Stimulated activated CD8-positive, alpha-beta memory T cell treated with anti-CD3 and anti-CD28 coated beads, Interleukin-12 subunit alpha, Interleukin-12 subunit beta, amount 100 ng/mL, for 24 hours (primary cell): ENCODE measurements at regions not wholly inside any gene's neighbourhood (a gene's known extent, or its start where the extent isn't known, plus 50 kb on each side); places are given as distances from the start of the nearest gene placed in this dataset.
"Not testable (repeated sequence)": the region's sequence is repeated elsewhere in the genome, so short reads cannot be mapped to it uniquely, and the experiment has no call there.

ENCODE experiments used
- DNase-seq: peaks from one replicate; pipeline ENCODE4 v3.0.0-alpha.2; 2020; ENCODE audit errors: extremely low read depth

DNA sequence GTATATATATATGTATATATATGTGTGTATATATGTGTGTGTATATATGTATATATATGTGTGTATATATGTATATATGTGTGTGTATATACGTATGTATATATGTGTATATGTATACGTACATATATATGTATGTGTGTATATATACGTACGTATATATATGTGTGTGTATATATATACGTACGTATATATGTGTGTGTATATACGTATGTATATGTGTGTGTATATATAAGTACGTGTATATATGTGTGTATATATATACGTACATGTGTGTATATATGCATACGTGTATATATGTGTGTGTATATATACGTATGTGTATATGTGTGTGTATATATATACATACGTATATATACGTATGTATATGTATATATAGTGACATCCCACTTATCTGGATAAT lies 154.4 kb downstream of the CDRT15L2 start:
- no peak for DNase-seq

- DNase-seq = no peak
Observed at GRCh38 chr17:20735796-20736195, 156.3 kb downstream of the CDRT15L2 start.

DNA sequence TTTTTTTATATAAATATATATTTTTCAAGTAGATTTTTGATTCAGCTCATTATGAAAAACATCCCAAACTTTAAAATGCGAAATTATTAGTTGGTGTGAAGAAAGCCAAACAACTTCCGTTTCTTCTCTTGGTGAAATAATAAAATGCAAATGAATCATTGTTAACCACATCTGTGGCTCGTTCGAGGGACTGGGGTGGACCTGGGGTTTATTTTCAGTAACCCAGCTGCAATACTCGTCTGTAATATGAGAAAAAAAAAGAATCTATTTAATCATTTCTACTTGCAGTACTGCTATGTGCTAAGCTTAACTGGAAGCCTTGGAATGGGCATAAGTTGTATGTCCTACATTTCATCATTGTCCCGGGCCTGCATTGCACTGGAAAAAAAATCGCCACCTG lies 158.1 kb downstream of the CDRT15L2 start:
- DNase-seq = not testable (repeated sequence)

- DNase-seq = no peak
Observed at GRCh38 chr17:20771104-20771503, 191.6 kb downstream of the CDRT15L2 start.

GRCh38 chr17:20774472-20775135 lies 195.1 kb downstream of the CDRT15L2 start:
- DNase-seq = no peak

- no peak for DNase-seq
Observed at GRCh38 chr17:20775331-20775730, 195.8 kb downstream of the CDRT15L2 start.

DNA sequence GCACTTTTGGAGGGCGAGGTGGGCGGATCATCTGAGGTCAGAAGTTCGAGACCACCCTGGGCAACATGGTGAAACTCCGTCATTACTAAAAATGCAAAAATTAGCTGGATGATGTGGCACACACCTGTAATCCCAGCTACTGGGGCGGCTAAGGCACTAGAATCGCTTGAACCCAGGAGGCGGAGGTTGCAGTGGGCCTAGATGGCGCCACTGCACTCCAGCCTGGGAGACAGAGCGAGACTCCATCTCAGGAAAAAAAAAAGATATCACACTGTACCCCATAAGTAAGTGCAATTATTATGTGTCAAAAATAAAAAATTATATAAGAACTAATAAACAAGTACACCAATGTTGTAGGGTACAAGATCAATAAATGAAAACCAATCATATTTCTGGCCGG lies 200.0 kb downstream of the CDRT15L2 start:
- DNase-seq = no peak

- DNase-seq = no peak
Observed at GRCh38 chr17:20781260-20781659, 201.7 kb downstream of the CDRT15L2 start.

DNA sequence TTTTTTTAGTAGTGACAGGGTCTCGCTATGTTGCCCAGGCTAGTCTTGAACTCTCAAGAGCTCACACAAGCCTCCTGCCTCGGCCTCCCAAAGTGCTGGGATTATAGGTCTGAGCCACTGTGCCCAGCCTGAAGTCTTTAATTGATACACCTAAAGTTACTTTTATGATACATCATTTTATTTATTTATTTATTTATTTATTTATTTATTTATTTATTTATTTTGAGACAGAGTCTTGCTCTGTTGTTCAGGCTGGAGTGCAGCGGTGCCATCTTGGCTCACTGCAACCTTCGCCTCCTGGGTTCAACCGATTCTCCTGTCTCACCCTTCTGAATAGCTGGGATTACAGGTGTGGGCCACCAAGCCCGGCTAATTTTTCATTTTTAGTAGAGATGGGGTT lies 202.3 kb downstream of the CDRT15L2 start:
- not testable (repeated sequence) for DNase-seq

GRCh38 chr17:20783091-20783490 lies 203.6 kb downstream of the CDRT15L2 start:
- DNase-seq = no peak

DNA sequence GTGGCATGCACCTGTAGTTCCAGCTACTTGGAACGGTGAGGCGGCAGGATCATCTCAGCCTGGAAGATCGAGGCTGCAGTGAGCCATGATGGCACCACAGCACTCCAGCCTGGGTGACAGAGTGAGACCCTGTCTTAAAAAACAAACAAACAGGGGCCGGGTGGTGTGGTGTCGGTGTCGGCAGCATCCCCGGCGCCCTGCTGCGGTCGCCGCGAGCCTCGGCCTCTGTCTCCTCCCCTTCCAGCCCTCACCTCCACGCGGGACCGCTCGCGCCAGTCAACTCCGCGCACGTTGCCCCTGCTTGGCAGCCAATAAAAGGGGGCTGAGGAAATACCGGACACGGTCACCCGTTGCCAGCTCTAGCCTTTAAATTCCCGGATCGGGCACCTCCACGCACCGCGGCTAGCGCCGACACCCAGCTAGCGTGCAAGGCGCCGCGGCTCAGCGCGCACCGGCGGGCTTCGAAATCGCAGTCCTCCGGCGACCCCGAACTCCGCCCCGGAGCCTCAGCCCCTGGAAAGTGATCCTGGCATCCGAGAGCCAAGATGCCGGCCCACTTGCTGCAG lies 204.7 kb downstream of the CDRT15L2 start:
- no peak for DNase-seq

DNA sequence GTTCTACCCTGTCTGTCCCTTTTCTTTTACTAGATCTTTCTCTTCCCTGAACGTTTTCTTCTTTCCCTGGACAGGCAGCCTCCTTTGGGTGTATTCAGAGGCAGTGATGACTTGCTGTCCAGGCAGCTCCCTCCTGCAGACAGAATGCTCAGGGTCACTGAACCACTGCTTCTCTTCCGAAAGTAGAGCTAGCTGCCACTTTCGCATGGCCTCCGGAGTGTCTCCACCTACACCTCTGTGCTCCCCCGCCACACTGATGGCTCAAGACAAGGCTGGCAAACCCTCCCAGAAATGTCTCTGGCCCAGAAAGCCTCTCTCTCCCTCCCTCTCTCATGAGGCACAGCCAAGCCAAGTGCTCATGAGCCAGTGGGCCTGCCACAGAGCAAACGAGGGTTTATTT lies 207.8 kb downstream of the CDRT15L2 start:
- no peak for DNase-seq

DNA sequence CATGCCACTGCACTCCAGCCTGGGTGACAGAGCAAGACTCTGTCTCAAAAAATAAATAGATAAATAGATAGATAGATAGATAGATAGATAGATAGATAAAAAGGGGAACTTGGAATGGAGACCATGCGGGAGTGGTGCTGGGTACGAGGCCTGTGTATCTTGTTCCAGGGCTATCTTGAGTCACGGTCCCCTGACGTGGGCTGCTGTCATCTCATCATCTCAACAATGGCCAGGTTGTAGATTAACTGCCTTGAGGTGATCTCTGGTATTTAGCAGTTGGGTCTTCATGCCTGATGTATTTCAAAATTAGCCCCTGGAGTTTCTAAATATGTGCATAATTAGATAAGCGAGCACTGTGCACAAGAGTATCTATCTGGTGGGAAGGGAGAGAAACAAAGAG lies 212.1 kb downstream of the CDRT15L2 start:
- DNase-seq = no peak

DNA sequence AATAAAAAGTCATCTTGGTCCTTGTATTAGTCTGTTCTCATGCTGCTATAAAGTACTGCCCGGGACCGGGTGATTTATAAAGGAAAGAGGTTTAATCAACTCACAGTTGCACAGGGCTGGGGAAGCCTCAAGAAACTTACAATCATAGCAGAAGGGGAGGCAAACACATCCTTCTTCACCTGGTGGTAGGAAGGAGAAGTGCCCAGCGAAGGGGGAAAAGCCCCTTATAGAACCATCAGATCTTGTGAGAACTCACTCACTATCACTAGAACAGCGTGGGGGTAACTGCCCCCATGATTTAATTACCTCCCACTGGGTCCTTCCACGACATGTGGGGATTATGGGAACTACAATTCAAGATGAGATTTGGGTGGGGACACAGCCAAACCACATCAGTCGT lies 215.0 kb downstream of the CDRT15L2 start:
- not testable (repeated sequence) for DNase-seq

DNA sequence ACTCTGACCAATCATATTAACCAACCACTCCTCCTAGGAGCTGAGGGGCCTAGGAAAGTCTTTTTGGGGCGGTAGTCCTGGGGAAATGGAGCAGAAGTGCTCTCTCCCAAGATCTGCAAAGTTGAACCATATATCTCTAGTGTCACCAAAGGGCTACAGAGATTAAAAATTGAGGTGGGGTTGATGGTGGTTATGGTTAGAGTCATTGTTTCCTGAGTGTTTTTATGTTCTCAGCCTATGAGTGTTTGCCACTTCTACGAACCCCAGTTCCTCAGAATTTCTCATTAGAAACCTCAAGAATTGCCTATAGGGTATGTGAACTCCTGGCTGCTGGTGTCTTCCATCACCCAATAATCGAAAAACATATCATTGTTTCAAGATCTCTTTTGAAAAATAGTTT lies 217.8 kb downstream of the CDRT15L2 start:
- no peak for DNase-seq

- no peak for DNase-seq
Observed at GRCh38 chr17:20800146-20800545, 220.6 kb downstream of the CDRT15L2 start.

GRCh38 chr17:20805751-20806150 lies 226.2 kb downstream of the CDRT15L2 start:
- DNase-seq = no peak

GRCh38 chr17:20807566-20807965 lies 228.0 kb downstream of the CDRT15L2 start:
- DNase-seq = not testable (repeated sequence)

DNA sequence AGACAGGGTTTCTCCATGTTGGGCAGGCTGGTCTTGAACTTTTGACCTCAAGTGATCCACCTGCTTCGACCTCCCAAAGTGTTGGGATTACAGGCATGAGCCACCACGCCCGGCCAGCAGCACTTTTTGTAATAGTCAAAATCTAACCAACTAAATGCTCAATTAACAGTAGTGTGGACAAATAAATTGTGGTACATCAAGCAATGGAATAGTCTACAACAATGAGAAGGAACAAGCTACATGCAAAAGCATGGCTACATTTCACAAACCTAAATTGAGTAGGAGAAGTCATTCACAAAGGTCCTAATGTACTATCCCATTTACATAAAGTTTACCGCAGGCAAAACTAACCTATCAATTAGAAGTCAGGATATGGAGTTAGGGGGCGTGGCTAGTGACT lies 227.4 kb downstream of the USP22 start:
- not testable (repeated sequence) for DNase-seq

DNA sequence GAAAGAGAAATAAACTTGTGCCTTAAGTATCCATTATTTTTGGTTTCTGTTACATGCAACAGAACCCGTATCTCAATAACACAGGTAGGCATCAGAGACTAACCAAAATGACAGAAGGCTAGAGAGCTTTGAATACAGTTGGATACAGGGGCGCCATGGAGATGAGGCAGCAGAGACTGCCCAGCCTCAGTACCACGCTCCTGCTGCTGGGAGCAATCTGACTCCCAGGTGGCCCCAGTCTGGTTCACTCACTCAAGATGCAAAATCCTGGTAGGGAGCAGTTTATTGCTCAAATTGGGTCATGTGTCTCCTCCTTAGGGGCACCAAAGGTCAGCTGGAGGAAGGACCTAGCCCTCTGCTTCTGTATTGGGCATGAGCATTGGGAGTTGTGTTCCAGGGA lies 218.9 kb downstream of the USP22 start:
- no peak for DNase-seq

- DNase-seq = no peak
Observed at GRCh38 chr17:20825539-20825938, 217.3 kb downstream of the USP22 start.

GRCh38 chr17:20840453-20840852 lies 202.4 kb downstream of the USP22 start:
- DNase-seq = not testable (repeated sequence)

DNA sequence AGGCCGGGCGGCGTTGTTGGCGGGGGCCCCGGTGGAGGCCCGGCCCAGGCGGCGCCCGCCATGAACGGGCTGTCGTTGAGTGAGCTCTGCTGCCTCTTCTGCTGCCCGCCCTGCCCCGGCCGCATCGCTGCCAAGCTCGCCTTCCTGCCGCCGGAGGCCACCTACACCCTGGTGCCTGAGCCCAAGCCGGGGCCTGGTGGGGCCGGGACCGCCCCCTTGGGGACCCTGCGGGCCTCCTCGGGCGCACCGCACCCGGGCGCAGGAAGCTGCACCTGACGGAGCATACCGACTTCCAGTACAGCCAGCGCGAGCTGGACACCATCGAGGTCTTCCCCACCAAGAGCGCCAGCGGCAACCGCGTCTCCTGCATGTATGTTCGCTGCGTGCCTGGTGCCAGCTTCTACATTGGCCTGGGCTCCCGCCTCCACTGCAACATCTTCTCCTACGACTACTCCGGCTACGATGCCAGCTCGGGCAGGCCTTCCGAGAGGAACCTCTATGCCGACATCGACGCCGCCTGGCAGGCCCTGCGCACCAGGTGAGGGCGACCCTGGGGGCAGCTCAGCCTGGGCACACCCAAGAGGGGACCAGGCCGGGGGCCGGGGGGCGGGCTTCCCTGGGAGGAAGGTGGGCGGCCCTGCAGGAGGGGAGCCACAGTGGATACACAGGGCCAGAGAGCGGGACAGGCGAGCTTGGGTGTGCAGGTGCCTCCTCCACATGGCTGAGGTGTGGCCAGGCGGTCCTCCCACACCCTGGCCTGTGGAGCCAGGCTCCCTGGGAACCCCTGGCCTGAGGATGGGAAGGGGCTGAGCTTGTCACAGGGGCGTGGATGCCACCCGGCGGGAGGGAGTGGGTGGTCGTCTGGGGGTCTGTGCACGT lies 201.6 kb downstream of the USP22 start:
- not testable (repeated sequence) for DNase-seq
